Uterus (tissue), 2 donors: ENCODE measurements at regions not wholly inside any gene's neighbourhood (a gene's known extent, or its start where the extent isn't known, plus 50 kb on each side); places are given as distances from the start of the nearest gene placed in this dataset.

Experiments used
- CTCF ChIP-seq, 4 experiments: fragments of 200-600 bp in 2 of 4; fragments of 450-650 bp in 2 of 4; sonication (generic) in 2 of 4; IDR thresholded peaks; one replicate each; pipeline ENCODE4 v1.5.1; 2016 to 2019; ENCODE audit warnings: antibody characterized with exemption in 4 of 4, mild to moderate bottlenecking in 2 of 4, moderate library complexity in 1 of 4
- POLR2A ChIP-seq, 2 donors: fragments of 450-650 bp; IDR thresholded peaks; one replicate each; pipeline ENCODE4 v1.6.1; 2016; ENCODE audit warnings: antibody characterized with exemption in 2 of 2, mild to moderate bottlenecking in 1 of 2, moderate library complexity in 1 of 2

GRCh38 chr6:85245004-85245403, 204.9 kb upstream of the NT5E start:
- no peak for TF ChIP-seq CTCF (IDR thresholded peaks at IDR 0.05)
- no peak for TF ChIP-seq POLR2A (IDR thresholded peaks at IDR 0.05)
